ENCODE measurements at regions not wholly inside any gene's neighbourhood (a gene's known extent, or its start where the extent isn't known, plus 50 kb on each side); places are given as distances from the start of the nearest gene placed in this dataset.
A peak's percentile ranks its signal among the peaks of the same experiment; 100 is the strongest.
"Not testable (repeated sequence)": the region's sequence is repeated elsewhere in the genome, so short reads cannot be mapped to it uniquely, and the experiment has no call there.

DNA sequence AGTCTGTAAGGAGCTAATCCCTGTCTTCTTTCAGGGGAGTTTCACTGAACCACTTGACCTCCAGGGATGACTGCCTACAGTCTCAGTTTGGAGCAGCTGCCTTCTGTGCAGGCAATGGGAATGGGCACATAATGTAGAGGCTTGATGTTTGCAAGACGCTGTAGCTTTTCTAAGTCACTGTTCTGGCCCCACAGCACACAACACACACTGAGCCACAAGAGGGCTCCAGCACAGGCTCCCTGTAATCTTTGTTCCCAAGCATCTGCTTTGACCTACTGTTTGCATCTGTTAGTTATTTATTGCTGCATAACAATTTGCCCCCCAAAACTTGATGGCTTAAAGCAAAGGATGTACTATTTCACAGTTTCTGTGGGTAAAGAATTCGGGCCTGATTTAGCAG is 419.0 kb upstream of the ASIC2 start:
- no peak for DNase-seq

DNA sequence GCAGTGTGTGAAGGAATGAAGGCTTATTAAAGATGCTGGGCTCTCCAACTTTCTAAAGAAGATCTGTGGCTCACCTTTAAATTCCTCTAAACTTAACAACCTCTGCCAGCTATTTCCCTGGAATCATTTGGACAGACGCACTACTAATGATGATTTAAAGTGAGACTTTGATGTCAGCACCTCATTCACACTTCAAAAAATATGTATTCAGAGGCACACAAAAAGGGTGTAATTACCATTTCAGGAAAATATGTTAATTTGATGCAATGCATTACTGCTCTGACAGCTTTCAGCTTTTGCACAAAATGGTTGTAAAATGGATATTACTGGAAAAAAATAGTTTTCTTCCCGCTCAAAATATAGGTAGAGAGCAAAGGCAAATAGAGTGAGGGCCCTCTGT is 423.9 kb upstream of the ASIC2 start:
- DNase-seq, result no peak

DNA sequence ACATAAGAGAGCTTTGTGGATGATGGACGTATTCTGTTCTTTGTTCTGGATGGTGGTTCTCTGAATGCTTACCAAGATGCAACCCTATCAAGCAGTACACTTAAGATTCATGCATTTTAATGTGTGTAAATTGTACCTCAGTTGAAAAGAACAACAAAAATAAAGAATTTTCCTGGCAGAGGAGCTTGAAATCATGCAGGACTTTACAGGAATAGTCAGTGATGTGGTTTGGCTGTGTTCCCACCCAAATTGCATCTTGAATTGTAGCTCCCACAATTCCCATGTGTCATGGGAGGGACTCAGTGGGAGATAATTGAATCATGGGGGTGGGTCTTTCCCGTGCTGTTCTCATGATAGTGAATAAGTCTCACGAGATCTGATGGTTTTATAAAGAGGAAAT is 430.6 kb upstream of the ASIC2 start:
- not testable (repeated sequence) for DNase-seq

DNA sequence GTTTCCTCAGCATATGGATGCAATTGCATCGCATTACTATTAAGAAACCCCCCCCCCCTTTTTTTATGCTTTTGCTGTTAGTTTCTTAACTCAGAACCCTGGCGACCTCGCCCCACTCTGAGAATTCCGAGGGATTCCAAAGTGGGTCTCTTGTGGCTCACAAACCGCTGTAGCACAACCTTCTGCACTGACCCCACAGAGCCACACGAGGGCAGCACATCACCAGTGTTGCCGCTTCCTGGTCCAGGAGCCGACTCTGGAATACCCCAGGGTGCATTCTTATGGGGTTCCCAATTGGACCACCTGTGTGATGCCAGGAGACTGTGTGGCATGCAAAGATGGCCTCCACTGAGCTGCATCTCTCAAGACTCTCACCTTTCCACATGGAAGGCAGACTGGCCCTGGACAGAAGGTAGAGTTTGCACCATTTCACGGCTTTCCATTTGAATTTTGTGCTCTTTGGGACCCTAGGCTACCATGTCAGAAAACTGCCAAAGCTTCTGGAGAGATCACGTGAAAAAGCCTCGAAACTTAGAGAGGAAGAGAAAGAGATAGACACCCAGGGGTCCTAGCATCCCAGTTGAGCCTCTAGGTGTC is 432.7 kb upstream of the ASIC2 start:
- DNase-seq, result peak; percentile 32

DNA sequence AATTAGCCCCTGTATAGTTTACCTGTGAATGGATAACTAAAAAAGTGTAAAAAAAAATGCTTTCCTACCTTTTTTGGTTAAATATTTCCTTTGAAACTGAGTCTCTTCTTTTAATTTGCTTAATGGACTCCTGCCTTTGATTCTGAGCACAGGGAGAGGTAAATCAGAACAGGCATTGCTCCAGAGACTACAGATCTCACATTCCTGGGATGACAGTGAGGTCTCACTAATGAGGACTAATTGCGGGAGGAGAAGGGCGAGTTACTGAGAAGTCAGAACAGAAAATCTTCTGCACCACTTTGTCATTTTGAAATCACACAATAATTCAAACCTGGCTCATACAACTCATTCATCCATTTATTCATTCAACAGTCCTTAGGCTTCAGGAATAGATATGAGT is 437.0 kb upstream of the ASIC2 start:
- DNase-seq, result no peak

DNA sequence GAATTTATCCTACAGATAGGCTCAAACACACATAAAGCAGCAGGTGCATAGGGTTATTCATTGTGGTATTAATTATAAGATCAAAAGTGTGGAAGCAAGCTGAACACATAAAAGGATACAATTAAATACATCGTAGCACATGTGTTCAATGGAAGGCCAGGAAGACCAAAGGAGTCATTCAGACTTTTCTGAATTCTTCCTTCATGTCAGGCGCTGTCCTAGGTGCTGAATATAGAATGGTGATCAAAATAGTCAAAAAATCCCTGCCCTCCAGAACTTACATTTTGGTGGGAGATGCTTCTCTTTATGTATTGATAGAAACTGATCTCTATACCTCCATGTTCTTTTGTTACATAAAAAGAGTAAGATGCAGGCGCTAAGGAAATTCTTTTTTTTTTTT is 439.0 kb upstream of the ASIC2 start:
- peak; percentile 9 for DNase-seq

DNA sequence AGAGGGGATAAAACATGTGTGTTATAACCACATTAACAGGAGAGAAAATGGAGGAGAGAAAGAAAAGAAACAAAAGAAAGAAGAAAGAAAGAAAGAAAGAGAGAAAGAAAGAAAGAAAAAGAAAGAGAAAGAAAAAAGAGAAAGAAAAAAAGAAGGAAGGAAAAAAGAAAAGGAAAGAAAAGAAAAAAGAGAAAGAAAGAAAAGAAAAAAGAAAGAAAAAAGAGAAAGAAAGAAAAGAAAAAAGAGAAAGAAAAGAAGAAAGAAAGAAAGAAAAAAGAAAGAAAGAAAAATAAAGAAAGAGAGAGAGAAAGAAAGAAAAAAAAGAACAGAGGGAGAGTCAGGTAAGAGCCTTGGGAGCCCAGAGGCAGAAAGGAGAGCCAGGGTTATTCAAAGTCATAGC is 446.6 kb upstream of the ASIC2 start:
- no peak for DNase-seq

DNA sequence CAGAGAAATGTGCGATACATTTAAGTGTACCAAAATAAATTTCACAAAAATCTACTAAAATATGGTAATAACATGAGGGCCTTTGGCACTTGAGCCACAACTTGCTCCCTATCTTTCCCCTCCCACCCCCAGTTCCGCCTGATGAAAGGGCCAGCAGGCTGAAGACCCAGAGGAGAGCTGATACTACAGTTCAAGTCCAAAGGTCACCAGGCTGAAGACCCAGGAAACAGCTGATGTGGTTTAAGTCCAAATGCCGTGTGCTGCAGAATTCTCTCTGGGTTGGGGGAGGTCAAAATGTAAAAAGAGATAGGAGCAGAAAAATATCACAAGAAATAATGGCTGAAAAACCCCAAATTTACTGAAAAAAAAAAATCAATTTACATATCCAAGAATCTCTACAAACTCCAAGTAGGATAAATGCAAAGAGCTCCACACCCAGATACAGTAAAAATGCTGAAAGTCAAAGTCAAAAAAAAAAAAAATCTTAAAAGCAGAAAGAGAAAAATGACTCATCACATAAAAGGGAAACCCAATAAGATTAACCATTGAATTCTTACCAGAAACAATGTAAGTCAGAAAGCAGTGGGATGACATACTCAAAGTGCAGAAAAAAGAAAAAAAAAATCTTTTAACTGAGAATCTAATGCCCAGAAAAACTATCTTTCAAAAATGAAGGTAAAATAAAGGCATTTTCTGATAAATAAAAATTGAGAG is 452.1 kb upstream of the ASIC2 start:
- DNase-seq, result no peak

DNA sequence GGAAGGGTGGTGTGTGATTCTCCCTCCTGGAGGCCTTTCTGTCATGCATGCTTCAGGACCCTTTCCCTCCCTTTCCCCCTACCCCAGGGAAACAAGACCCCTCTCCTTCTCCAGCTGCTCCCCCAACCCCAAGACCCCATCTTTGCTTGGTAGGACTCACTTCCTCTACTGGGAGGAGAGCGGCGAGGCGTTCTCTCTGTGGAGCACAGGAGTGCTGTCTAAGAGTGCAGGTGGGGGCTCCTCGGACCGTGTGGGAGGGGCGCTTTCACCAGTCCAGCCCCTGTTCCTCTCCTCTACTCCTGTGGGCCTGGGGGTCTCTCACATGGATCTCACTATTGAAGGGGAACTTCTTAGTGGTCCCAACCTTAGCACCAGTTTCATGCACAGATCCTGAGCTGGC is 456.1 kb upstream of the ASIC2 start:
- DNase-seq, result no peak

DNA sequence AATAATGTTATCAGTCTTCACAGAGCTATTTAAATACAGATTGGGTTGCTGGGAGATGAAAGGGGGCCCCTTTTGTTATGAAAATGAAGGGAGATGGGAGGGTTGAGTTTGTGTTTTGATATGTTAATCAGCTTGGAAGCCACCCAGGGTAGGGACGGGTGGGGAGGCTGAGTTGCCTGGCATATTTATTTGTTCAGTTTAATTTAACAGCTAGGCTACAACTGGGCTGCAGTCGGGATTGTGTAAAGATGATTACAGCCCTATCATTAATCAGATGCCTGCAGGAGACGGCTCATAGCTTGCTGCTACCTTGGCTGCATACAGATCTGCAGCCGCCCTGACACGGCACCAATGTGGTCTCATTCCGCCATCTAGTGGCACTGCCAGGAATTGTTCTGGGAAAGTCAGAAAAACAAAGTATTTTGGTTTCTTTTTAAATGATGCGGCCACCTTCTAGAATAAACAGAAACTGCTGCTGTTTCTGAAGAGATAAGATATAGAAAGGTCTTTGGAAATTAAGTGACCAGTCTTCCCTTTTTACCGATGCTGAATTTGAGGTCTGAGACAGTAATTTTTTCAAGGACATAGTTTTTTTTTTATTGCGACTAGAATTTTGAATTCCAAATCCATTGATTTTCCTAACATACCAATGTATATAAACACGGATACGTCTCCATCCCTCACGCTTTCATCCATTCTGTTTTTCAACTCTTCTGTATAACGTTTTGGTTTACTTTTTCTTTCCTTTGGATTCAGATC is 458.0 kb upstream of the ASIC2 start:
- peak; percentile 76 for DNase-seq

DNA sequence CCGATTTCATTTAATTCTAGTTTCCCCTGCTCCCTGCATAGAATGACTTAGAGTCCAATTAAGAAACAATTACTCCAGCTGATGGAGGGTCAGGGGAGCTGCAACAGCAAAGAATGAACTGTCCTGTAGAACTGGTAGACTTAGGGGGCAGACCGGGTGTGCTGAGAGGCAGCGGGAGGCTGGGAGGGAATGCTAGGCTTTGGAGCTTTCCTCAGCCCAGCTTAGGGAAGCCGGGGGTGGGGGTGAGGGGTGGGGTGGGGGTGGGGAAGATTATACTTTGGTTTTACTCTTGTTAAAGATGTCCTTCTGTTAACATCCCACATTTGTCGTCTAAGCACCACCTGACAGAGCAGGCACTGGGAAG is 458.6 kb upstream of the ASIC2 start:
- DNase-seq, result no peak

DNA sequence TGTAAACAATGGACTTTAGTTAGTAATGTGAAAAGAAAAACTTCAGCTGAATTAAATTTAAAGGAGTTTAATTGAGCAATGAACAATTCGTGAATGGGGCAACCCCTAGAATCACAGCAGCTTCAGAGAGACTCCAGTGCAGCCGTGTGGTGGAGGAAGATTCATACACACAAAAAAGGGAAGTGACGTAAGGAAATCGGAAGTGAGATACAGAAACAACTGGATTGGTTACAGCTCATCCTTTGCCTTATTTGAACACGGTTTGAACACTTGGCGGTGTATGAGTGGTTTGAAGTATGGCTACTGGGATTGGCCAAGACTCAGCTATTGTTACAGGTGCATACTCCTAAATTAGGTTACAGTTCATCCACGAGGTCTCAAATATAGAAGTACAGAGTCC is 460.4 kb upstream of the ASIC2 start:
- peak; percentile 51 for DNase-seq

DNA sequence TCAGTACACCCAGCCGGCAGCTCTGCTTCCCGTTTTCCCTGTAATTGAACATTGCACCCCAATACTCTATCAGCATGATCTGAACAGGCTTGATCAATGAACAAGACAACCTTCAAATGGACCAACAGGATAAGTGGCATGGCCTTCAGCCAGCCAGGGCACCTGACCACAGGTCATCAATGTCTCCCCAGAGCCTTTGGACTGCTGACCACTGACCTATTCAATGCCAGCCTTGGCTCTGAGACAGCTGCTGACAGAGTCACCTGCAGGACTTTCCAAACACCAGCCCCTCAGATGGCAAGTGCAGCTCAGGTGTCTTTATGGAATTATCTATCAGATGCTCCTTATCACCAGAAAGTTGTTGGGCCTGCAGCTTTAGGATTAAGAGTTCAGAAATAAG is 462.9 kb upstream of the ASIC2 start:
- no peak for DNase-seq

DNA sequence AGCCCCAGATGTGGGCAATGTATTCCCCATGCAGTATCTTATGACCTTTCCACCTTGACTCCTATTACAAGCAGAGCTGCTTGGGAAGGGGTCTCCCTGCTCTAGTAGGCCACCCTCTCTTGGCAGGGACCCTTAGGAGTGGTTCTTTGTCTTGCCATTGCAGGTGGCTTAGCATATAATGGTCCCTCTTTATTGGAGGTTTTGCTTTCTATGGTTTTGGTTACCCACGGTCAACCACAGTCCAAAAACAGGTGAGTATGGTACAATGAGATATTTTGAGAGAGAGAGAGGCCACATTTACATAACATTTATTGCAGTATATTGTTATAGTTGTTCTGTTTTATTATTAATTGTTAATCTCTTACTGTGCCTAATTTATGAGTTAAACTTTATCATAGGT is 472.8 kb upstream of the ASIC2 start:
- no peak for DNase-seq

DNA sequence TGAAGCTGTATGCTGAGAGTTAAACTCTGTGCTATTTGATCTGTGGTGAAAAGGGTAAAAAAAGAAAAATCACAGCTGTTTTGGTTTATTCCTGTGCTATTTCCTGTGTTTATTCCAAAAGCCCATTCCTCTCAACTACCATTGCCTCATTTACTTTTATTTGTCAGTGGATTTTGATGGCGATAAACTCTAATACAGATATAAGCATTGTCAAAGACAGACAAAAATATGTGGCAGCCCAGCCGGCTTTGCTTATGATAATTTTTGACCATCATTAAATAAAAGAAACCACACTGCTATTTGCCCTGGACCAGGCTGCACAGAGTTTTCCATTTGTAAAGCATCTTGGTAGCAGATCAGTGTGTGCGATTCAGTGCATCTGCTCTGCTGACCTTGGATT is 473.6 kb upstream of the ASIC2 start:
- no peak for DNase-seq

DNA sequence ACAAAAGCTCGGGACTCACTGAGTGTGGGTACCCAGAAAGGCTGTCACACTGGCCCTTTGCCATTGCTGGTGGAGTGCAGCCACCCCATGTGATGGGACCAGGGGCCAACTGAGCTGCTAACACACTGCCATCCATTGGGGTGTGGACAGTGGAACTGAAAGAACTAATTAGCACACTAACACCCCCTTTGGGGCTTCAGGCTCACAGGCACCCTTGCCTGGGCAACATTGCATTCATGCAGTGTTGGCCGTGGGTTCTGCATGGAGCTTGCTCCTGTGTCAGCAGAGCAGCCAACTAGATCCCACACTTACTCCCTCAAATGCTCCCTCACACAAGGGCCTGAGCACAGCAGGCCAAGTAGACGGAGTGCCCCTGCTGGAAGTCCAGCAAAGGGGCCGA is 476.0 kb upstream of the ASIC2 start:
- no peak for DNase-seq

DNA sequence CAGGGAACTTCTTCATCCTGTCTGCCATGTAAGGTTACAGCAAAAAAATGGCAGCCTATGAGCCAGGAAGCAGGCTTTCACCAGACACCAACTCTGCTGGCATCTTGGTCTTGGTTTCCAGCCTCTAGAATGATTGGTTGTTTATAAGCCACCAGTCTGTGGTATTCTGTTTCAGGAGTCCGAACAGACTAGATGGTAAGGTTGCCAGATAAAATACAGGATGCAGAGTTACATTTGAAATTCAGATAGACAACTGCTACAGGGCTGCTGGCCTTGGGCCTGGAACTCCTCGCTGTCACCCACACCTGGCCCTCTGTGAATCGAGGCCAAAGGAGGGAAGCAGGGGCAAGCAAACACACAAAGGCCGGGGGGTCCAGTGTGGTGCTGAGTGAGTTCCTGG is 478.8 kb upstream of the CCL2 start:
- no peak for DNase-seq

DNA sequence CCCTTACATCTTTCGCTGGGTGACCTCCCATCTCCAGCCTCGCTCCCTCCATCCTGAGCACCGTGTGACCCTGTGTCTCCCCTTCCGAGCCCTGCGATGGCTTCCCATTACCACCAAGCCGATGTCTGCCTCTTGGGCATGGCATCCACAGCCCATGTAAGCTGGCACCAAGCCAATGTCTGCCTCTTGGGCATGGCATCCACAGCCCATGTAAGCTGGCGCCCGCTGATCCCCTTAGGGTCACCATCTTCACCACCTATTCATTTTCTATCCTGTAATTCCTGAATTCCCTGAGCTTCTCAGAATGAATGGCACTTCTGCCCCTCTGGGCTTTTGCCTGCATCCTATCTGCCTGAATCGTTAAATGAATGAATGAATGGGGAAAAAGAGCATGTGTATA is 478.2 kb upstream of the CCL2 start:
- DNase-seq, result no peak

DNA sequence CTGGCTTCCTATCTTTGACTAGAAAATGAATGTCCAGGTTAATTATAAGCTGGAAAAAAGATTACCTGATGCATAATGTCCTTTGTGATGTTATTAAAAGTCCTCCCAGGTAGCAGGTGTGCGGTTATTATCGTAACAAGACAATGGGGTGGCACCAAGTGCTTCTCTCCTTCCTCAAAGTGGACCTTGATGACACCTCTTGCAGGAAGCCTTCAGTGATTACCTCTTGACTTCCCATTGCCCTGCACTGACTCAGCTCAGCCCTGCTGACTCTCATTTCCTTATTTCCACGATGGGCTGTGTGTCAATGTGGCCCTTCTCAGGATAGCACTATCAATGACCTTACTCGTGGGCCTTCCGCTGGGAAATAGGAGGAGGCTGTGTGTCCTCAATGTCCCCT is 477.4 kb upstream of the CCL2 start:
- DNase-seq, result peak; percentile 23

DNA sequence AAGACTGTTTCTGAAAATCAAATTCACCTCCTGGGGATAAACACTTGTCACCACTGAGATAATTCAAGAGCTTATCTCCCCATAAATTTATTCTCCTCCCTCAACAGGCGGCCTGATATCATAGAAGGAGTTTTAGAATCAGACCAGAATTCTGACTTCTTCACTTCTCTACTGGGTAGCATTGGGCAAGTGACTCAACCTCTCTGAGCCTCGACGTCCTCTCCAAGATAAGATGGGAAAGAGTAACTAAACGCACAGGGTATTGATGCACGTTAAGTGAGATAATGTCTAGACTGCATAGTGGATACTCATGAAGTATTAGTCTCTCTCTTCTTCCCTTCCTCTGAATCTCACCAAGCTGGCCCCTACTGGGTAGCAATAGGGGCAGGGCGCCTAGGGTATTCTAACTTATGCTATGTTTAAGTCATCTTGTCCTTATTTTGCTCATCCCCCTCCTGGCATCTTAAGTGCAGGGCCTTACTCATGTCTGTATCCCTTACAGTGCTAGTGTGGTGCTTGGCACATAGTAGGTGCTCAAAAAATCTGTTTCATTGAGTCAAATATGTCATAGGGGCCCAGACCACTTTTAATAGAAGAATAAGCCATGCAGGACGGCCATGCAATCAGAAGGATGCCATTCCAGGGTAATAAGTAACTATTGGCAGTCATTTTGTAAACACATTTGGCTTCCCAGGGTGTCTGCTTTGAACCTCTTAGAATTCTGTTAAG is 476.4 kb upstream of the CCL2 start:
- DNase-seq, result no peak

DNA sequence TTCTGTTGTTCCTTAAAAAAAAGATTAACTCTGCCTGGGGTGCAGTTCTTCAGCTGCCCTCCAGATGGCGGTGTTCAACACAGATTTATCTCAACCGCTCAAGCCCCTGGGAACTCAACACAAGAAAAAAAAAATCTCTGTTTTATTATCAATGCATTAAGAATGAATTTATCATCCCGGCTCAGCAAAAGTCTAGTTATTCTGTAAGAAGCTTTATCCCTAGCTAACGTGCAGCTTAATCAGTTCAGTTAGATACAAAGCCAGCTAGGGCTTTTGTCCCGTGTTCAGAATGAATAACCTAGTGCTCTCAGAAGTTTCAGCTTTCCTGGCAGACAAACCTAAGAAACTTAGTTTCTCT is 475.9 kb upstream of the CCL2 start:
- peak; percentile 63 for DNase-seq

DNA sequence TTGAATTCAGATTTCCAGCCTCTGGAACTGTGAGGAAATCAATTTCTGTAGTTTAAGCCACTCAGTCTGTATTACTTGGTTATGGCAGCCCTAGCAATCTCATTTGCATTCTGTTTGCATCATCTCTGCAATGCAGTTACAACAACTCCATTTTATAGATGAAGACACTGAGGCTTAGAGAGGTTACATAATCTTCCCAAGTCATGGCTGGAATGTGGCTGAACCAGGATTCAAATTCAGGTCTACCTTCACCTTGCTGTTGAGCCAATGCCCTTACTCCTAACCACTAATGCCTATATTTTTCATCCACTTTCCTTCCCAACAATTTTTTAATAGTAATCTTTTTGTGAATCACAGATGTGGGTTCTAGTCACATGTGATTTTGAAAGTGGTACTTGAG is 469.8 kb upstream of the CCL2 start:
- no peak for DNase-seq

DNA sequence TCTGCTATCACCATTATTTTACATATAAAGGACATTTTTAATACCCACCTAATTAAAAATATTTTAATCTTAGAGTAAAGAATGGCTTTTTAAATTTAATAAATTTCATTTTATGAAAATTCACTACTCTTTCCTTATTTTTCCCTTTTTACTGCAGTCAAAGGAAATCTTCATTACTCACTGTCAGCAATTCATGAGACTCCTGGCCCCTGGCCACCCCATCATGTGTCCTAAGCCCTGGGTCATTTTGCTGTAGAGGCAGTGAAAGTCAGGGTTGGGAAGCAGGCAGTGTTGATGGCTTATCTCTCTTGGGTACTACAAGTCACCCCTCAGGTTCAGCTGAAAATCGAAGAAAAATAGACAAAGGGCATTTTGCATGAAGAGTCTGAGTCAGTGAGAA is 468.6 kb upstream of the CCL2 start:
- DNase-seq, result no peak

DNA sequence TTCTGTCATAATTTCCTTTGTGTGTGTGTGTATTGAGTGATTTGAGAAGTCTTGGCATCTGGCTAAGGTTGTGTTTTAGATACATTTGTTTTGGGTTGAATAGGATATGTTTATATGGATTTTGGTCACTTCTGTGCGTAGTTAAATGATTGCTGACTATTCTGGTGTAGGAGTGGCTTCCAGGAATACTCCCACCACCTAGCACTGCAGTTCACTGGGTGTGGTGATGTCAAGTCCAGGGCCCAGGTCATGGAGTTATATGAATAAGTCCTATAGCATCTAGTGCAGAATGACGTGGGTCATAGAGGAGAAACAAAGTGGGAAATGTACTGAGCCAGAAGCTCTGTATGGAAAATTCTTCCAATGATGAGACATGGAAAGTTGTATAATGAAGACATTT is 465.4 kb upstream of the CCL2 start:
- no peak for DNase-seq
